NT2/D1 (cell line): ENCODE measurements at regions not wholly inside any gene's neighbourhood (a gene's known extent, or its start where the extent isn't known, plus 50 kb on each side); places are given as distances from the start of the nearest gene placed in this dataset.

Experiments used
- SUZ12 ChIP-seq: IDR thresholded peaks from 2 replicates; pipeline ENCODE4 v1.6.1; 2011; ENCODE audit not compliant: insufficient read length, insufficient read depth; ENCODE audit errors: extremely low read depth
- YY1 ChIP-seq: IDR thresholded peaks from 2 replicates; pipeline ENCODE4 v1.6.1; 2011; ENCODE audit not compliant: insufficient read length, insufficient read depth
- ZNF274 ChIP-seq: IDR thresholded peaks from 2 replicates; pipeline ENCODE4 v1.6.1; 2011; ENCODE audit warnings: mild to moderate bottlenecking, low read depth, low read length

DNA sequence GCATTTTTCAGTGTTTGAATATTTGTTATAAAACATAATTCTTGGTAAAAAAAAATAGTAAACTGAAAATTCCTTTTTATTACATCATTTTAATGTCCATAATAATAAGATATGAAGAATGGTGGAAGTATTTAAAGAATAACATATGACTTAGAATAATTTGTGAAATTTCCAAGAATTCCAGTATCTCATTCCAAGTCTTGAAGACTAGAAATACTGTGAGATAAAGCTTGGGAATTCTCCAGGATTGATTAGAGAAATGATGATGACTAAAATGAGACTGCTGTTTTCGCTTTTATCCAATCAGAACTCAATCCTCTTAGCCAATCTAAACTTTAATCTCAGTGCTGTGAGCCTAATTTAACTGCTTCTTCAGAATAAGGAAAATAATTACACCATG lies 184.2 kb upstream of the HCCS start:
- no peak for TF ChIP-seq ZNF274
- TF ChIP-seq YY1 = no peak
- TF ChIP-seq SUZ12 = no peak
